GM19324 (cell line): ENCODE measurements at regions not wholly inside any gene's neighbourhood (a gene's known extent, or its start where the extent isn't known, plus 50 kb on each side); places are given as distances from the start of the nearest gene placed in this dataset.
"Not testable (repeated sequence)": the region's sequence is repeated elsewhere in the genome, so short reads cannot be mapped to it uniquely, and the experiment has no call there.

Experiments used
- ATAC-seq: cut with Tn5 transposase; IDR thresholded peaks from one replicate; pipeline ENCODE4 v1.9.1; 2021; ENCODE audit warnings: mild to moderate bottlenecking, moderate library complexity; ENCODE audit not compliant: unreplicated experiment, low FRiP score

DNA sequence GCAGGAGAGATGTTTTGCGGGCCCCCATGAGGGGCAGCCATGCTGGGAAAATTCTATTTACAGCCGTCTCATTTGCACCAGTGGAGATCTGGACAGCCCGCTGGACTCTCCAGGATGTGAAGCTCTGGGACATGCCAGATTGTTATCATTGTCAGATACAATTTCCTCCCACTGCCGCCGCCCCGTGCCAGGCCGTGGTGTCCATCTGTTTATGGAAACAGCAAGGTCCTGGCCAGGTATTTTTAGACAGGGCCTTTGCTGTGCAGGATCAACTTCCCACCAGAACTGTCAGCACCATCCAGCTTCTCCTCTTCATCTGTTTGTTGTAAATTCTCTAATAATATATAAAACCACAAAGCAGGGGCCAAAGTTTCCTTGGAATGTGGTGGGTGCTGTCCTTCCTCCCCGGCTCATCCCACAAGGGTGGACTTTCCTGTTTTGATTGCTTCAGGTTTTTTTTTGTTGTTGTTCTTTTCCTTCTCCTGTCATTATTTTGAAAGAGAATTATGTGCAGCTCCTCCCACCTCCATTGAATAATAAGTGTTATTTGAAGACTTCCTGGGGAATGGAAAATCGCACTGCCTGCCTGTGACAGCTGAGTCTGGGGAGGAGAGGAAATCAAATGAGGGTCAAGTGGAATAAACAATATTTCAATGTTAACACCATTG lies 398.1 kb downstream of the TNS1 start:
- ATAC-seq = no peak

DNA sequence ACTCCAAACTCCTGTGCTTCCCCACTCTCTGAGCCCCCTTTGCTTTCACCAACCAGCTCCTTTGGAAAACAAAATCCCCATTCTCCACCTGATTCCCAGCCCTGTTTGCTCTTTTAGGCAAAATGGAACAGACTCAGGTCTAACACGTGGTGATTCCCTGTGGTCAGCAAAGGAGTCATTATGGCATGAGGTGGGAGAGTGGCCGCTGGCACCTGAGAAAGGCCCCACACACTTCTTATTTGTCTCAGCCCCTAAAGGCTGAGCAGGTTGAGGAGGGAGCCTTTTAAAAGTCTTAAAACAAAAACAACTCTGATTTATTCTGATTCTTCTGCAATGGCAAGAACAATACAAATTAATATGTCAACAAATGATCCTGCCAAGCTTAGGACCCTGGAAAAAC lies 401.2 kb downstream of the TNS1 start:
- no peak for ATAC-seq

DNA sequence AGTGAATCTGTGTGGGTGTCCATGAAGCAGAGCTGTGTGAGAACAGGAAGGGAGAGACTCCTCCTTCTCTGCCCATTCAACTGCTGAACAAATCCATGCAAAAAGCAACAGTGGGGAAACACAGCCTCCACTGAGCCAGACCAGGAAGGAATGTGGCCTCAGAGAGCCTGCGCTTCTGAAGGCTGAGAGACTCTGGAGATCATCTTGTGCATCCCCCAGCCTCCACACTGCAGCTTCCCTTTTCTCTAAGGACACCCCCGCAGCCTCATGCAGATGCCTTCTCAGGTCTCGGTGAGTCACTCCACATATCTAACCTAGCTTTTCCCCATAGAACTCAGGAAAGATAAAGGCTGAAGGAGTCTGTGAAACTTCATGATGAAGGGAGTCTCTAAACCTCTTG lies 402.9 kb downstream of the TNS1 start:
- no peak for ATAC-seq

DNA sequence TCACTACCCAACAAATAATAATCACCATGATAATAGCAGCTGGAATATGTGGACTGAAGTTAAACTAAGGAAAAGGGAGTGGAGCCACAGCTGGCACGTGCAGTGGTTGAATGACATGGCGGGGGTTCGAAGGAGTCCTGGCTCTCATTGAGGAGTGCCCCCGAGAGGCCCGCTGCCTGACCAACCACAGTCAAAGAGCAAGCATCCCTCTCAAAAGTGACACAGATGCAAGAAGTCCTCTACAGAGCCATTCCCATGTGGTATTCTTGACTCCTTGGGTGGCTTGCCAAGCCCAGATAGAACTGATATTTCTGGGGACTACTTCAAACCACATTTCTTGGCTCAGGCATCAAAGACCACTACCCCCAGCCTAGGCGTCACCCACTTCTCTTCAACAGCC lies 405.1 kb downstream of the TNS1 start:
- no peak for ATAC-seq

DNA sequence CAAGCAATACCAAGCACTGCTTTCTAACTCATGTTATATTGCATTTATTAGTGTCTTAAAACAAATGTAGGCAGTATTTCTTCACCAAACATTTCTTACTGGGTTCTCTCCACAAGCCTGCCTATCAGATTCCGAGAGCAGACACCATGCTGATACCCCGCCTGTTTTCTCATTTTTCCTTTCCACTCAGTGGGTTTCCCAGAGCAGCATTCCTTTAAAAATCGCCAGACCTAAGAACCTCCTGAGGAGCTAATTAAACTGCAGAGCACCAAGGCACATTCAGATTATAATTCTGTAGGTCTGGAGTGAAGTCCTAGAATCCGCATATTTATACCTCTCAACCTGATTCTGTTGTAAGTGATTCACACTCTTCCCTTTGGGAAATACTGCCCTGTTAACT lies 405.6 kb downstream of the TNS1 start:
- no peak for ATAC-seq

DNA sequence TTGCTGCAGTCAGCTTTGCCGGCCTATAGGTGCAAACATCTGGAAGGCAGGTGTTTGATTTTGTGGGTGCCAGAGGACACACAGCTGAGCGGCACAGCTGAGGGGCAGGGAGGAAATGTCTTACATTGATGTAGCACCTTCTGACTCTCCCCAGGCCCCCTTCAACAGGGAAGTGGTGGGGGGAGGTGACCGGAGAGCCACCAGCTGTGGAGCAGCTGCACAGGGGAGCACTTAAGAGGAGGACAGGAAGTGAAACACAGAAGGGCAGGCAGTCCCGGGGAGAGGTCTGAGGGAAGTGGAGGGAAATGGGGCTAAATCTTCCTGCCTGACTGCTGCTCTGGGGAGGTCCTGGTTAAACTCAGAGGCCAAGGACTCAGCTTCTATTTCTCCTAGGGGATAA lies 409.1 kb downstream of the TNS1 start:
- ATAC-seq = no peak

DNA sequence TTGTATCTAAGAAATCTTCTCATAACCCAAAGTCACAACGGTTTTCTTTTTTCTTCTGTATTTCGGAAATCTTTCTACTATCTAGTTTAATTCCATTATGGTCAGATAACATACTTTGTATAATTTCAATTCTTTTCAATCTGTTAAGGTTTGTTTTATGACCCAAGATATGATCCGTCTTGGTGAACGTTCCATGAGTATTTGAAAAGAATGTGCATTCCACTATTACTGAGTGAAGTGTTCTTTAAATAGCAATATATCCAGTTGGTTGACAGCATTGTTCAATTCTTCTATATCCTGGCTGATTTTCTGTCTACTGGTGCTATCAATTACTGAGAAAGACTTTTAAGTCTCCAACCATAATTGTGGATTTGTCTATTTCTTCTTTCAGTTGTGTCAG lies 414.5 kb downstream of the TNS1 start:
- ATAC-seq = no peak

DNA sequence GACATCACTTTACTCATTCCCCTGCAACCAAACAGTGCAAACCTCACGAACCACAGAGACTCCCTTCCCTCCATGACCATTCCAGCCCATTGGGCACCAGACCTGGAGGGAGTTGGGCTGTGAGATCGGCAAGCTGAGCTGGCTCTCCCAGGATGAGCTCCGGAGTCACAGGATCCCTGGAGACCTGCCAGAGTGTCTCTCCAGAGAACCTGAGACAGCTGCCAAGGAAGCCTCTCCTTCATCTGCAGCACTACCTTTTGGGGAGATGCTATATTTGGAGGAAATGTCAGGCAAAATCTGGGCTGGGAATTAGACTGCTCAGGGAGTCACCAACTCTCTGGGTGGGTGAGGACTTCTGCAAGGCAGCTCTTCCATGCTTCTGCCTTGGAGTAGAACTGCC lies 417.4 kb downstream of the TNS1 start:
- no peak for ATAC-seq

DNA sequence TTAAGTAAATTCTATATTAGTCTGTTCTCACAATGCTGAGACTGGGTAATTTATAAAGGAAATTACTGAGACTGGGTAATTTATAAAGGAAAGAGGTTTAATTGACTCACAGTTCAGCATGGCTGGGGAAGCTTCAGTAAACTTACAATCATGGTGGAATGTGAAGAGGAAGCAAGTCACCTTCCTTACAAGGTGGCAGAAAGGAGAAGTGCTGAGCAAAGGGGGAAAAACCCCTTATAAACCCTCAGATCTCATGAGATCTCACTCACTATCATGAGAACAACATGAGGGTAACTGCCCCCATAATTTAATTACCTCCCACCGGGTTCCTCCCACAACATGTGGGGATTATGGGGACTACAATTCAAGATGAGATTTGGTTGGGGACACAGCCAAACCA lies 422.4 kb downstream of the TNS1 start:
- ATAC-seq = not testable (repeated sequence)

DNA sequence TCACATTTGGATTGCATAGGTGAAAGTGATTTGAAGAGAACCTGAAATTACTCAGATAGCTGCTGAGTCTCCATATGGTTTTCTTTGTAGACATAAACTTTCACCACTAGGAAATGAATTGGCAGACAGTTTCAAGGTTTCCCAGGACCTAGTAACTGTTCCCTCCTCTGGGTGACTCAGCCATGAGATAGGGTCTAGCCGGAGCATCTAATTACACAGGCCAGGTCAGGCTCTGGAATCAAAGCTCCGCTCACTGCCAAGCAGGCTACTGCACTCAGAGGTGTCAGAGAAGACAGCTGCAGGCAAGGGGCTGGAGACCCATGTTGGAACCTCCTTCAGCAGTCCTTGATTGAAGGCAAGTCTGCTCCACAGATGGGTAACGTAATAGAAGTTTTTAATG lies 429.2 kb downstream of the TNS1 start:
- no peak for ATAC-seq

DNA sequence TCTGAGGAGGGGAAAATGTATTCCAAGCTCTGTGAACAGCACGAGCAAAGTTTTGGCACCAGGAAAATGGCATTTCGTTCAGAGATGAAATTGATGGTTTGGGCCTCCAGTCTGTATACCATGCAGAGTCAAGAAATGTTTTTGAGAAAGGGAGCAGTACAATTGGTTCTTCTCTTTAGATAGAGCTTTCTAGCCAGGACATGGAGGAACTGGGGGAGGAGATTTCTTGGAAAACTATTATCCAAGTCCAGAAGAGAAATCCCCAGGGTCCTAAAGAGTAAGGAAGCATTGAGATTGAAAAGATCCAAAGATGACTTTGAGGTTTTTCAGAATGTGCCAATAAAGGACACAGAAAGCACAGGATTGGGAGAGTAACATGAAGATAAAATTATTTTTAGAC lies 432.4 kb downstream of the TNS1 start:
- no peak for ATAC-seq

DNA sequence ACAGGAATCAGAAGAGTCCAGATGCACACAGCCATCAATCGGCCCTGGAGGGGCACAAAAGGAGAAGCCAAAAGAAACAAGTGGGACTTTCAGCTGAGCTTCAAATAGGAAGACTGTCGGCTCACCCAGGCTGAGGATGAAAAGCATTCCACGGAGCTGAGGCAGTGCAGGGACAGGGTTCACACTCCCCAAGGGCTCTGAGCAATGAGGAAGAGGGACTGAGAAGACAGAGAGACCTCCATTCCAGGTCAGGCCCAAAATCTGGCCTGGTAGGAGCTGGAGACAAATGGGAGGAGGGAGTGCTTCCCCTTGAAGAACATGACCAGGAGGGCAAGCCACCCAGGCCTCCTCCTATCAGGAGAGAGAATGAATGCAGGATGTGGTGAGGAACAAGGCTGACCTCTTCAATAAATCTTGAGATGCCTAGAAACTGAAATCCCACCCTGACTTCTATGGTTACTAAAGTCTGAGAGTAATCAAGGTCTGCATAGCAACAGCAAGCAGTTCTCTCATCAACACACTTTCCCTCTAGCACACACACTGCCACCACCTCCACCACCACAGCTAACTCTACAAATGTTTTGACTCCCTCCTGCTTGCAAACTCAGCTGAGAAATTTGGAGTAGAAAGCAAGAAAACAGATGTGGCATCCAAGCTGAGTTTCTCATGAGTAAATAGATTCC lies 434.4 kb downstream of the TNS1 start:
- no peak for ATAC-seq

DNA sequence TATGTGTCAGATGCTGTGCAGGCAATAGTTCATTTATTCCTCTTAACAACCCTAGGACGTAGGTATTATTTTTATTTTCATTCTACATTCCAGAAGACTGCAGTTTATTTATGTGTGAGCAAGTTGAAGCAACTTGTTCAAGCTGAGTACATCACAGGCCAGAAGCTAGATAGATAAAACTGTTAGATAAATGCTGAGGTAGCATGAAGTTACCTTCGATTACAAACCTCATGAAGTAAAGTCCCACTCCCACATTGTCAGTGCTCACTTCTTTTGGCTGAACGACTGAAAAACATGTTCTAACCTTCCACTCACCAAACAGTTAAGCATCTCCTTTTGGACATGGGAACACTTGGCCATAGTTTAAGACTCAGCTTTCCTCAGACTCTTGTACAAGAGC lies 439.2 kb downstream of the TNS1 start:
- no peak for ATAC-seq

DNA sequence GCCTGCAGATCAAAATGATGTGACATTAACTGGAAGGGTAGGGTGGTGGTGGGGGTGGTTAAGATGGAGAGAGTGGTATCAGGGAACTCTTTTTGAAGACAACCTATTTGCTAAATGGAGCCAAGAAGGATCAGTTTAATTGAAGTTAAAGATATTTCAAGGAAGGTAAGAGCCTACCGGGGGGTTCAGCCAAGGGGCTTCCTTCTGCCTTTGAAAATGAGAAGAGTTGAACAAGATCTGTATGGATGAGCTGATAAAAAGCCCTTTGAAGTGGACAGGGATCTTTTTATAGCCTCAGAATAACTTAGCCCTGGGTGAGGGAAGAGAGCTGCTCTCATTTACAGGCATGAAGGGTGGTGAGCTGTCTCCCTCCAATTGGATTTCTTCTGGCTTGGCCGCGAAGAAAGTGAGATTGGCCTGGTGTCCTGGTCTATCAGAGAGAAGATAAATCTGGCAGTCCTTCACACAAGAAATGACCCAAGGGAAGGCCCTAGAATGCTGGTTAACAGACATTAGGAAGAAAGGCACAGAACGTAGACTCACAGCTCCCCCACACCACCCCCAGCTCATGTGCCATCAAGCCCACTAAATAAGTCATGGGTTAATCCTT lies 439.8 kb downstream of the TNS1 start:
- ATAC-seq = no peak

DNA sequence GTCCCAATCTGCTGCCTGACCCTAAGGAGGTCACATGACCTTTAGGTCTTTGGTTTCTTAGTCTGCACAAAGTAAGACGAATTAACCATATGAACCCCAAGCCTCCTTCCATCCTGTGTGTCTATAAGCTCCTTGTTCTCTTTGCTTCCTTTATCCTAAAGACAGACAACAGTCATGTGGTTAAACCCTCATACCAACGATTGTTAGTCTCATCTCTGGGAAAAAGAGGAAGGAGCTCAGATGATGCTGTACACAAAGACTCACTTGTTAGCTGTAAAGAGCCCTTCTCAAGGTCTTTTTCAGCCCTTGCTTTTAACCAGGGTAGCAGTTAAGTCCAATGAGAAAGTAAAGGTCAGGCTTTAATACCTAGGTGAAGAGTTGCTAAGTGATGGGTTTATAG lies 443.7 kb downstream of the TNS1 start:
- ATAC-seq = no peak

DNA sequence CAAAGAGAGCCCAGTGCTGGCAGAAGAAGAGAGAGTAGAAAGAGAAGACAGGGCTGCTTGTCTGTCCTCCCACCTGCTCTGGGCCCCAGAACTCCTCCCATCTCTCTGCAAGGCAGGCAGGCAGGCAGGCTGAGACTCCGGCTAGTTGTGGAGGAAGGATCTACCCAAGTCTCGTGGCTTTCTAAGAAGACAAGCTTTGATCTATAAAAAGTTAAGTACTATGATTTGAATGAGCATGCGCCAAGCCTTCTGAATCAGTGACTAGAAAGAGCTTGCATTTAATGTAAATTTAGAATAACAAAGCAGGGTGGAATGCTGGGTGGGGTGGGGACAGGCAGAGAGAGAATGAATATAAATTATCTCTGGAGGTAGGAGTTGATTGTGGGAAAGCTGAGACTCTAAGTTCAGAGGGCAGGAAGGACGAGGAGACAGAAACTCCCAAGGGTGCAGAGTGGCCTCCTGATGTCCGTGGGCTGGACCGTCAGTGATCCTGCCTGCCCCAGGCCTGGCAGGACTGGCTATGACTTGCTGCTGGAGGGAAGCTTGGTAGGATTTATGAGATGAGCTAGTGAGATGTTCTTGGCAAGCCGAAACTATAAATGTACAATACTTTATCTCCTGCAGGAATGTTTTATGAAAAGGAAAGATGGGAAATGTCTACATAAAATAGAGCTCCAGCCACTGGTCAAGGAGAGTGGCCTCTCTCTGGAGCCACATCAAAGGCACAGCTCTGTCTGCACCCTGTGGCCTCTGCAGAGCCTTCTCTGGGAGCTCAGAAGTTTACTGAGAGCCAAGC lies 447.5 kb downstream of the TNS1 start:
- no peak for ATAC-seq

DNA sequence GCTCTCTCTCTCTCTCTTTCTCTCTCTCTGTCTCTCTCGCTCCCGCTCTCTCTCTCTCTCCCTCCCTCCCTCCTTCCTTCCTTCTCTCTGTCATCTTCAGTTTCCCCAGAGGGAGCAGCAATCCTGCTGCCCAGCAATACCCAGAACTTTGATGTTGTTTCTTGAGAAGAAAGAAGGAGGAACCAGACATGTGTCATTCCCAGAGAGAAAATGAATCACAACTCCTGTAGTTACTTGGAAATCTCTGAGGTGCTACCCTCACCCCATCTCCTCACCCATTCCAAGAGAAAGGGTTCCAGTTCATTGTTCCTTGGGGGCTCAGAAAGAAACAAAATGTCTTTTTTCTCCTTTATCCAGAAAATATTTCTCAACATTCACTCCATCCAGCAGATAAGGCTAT lies 449.1 kb downstream of the TNS1 start:
- ATAC-seq = no peak

DNA sequence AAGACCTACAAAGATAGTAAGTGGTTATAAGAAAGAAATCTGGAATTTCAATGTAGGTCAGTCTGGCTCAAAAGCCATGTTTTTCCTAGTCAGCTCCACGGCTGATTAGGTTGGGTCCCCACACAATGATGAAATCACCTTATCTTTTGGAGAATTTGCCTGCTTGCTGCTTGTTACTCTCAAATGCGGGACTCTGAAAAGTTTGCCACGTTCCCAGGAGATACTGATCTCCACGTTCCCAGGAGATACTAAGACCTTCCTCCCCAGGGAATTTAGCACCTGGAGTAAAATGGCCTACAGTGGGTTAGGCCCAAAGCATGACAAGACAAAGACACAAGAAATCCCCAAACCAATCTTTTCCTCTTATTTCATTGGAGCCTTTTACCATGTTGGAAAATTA lies 449.6 kb downstream of the TNS1 start:
- ATAC-seq = no peak

DNA sequence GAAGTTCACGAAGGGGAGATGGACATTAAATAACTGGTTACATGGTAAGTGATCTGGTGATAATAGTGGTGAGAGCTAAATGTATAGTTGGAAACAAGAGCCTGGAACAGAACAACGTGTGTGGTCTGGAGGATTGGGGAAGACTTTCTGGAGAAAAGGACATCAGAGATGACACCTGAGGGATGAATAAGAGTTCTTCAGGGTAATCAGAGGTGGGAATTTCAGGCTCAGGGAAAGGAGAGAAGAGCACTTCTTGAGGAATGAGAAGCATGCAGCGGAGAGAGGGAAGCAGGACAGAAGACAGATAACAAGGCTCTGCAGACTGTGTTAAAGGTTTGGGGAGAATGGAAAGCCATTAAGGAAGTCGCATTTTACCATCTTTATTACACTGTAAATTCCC lies 450.7 kb downstream of the TNS1 start:
- ATAC-seq = no peak

DNA sequence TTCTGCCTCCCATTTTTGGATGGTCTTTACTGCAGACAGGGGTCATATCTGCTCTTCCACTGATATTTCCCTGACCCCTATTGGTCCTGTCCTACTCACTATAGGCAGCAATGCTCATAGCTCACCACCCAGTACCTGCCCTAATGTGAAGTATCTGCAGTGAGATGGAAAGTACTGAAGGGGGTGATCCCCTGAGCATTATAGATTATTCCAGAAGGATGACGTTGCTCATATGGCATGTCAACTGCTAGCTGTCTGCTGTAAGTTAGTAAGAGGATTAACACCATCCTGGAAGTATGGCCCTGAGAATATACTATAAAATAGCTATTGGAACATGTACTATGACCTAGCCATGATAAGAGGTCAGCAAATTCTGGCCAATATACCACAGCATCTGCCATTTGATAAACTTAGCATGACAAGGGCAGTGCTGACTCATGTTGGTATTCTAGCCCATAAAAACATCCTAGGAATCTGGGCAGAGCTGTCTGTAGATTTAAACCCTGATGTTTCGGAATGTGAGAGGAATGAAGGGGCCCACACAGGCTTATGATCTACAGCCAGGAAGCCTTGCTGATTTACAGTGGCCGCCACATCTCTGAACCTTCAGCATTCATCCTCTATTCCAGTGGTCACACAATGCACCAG lies 451.4 kb downstream of the TNS1 start:
- ATAC-seq = no peak

DNA sequence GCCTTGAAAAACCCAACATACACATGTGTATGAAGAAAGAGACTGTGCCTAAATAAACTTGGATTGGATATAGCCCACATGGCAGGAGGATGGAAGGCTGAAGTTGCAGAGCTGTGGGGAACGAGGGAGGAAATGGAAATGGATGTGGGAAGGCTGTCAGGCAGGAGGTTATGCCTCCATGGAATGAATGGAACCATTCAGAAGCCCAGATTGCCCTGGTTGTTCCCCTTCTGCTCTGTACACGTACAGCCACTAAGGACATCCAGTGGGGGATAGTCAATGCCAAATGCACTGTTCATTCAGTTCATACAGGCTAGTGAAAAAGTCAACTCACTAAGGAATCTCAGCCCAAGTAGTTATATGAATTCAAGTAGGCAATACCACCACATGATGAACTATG lies 463.7 kb downstream of the TNS1 start:
- ATAC-seq = no peak
